GM21447 (cell line): ENCODE measurements at regions not wholly inside any gene's neighbourhood (a gene's known extent, or its start where the extent isn't known, plus 50 kb on each side); places are given as distances from the start of the nearest gene placed in this dataset.
"Not testable (repeated sequence)": the region's sequence is repeated elsewhere in the genome, so short reads cannot be mapped to it uniquely, and the experiment has no call there.

ENCODE experiments used
- ATAC-seq: cut with Tn5 transposase; IDR thresholded peaks from one replicate; pipeline ENCODE4 v1.9.1; 2021; ENCODE audit not compliant: unreplicated experiment

DNA sequence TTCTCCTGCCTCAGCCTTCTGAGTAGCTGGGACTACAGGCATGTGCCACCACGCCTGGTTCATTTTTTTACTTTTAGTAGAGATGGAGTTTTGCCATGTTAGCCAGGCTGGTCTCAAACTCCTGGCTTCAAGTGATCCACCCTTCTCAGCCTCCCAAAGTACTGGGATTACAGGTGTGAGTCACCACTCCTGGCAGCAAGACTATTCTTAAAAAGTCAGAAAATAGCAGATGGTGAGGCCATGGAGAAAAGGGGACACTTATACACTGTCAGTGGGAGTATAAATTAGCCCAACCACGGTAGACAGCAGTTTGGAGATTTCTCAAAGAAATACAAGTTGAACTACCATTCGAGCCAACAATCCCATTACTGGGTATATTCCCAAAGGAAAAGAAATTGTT is 603.3 kb upstream of the TBL1XR1 start:
- ATAC-seq, result no peak

DNA sequence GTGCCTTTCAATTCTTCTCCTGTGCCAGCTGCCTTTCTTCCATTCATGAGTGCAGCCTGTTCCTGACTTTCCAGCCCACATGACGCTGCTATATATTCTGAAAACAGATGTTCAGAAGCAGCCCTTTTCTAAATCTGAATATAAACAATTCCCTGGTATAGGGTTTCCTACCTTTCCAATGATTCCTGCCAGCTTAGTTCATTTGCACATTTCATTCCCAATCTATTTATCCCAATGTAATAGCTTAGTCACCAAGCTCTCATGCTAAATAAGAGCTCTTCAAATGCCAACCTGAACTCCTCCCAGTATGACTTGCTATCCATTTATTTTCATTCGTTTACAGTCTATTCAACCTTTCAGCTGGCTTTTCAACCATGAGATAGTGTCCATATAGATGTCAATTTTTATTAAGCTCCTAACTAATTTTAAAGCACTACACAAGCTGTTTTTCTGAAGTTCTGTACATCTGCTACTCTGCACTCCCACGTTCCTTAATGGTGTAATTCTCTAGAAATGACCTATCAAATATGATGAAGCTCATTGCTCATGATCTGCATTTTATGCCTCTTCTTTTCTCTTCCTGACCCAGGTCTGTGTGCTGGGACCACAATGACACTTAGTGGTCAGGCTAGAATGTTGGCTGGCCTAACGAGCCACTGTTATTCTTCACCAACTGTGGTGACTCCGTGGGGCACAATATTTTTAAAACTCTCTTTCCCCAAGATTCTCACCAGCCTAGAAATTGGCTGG is 605.0 kb upstream of the TBL1XR1 start:
- no peak for ATAC-seq

DNA sequence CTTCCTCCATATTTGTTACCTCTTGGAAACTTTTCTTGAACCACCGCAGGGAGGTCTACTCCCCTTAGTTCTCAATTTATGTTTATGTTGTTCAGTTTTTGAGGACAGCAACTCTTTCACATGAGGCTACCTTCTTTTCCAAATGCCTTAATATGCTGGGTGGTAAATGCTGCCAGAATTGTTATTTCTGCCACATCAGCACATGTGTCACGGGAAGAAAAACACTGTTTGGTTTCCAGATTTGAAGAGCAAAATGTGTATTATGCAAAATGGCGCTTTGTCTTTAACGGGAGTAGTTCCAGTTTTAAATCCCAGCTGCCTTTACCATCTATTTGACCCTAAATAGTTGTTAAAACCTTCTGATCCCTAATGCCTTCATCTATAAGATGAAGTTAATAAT is 606.2 kb upstream of the TBL1XR1 start:
- no peak for ATAC-seq

DNA sequence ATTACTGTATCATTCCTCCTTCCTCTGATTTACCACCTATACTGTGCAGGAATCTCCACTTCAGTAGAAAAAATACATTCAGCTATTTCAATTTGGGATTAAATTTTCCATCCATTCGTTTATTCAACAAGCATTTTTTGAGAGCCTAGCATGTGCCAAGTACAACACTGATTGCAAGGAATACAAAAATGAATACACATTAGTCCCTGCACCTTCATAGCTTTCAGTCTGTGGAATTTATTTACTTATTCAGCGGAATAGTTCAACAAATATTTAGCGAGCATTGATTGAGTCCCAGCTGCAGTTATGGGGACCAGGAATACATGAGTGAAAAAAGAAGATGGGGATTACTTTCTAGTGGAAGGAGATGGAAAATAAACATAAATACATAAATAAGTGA is 606.8 kb upstream of the TBL1XR1 start:
- no peak for ATAC-seq

DNA sequence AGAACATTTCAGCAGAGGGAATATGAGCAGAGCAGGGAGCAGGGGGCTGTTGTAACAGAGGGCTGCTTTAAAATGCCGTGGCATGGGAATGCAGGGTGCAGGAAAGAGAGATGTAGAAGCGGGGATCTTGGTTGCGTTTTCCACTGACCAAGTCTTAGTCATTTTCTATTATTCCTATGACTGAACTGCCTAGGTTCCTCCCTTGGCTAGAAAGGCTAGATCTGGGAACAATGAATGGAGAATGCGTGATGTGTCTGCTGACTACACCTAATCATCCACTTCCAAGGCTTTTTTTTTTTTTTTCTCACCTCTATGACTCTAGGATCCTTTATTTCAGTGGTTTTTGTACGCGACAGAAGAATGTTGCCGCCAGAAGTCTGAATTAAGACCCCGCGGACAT is 607.4 kb upstream of the TBL1XR1 start:
- ATAC-seq, result no peak

DNA sequence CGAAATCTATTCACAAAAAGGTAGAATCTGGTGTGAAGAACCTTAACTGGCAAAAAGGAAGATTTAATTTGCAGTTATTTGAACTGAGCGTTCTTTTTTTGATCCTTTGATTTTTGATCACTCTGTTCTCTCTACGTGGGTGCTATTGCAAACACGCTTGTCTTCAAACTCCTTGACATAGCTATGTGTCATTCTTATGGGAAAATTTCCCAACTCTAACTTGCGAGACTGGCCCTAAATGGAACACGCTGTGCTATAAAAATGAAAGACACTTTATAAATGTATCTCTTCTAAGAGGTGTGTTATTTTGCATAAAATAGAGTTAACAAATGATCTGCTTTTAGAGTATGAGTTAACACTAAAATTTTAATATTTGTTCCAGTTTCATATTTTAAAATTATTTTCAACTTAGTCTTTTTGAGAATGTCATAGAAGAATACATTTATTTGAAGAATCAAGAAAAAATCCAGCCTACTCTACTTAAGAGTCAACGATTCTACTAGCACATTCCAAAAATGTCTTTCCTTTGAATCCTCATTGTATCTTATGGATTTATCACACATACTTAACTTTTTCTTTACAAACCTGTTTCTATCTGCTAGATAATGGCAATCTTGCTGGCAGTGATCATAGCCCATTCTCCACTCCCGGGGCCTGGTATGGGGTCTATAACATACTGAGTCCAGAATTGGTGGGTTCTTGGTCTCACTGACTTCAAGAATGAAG is 610.0 kb upstream of the TBL1XR1 start:
- ATAC-seq, result no peak

DNA sequence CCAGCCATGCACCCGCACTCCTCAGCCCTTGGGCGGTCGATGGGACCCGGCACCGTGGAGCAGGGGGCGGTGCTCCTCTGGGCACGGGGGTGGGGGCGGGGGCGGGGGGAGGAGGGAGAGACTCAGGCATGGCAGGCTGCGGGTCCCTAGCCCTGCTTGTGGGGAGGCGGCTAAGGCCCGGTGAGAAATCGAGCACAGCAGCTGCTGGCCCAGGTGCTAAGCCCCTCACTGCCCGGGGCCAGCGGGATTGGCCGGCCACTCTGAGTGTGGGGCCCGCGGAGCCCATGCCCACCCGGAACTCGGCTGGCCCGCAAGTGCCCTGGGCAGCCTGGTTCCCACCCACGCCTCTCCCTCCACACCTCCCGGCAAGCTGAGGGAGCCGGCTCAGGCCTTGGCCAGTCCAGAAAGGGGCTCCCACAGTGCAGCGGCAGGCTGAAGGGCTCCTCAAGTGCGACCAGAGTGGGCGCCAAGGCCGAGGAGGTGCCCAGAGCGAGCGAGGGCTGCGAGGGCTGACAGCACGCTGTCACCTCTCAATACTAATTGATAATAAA is 611.7 kb upstream of the TBL1XR1 start:
- ATAC-seq, result not testable (repeated sequence)

DNA sequence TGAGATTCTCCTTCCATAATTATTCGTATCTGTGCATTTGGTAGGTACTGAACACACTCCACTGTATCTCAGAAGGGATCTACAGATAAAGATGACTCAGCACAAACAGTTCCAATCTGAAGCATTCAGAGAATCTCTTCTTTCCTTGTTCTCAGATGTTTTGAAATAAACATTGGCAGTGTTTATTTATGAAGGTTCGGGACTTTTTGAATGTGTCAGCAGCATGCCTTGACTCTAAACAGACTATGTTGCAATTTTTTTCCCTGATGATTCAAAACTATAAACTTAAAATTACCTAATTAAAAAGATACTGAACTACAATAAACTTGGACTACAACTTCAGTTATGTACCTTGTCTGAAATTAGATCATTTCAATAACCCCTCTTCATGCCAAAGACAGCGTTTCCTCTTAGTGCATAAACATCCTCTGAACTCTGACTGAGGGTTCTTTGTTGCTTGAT is 612.9 kb upstream of the TBL1XR1 start:
- ATAC-seq, result no peak

DNA sequence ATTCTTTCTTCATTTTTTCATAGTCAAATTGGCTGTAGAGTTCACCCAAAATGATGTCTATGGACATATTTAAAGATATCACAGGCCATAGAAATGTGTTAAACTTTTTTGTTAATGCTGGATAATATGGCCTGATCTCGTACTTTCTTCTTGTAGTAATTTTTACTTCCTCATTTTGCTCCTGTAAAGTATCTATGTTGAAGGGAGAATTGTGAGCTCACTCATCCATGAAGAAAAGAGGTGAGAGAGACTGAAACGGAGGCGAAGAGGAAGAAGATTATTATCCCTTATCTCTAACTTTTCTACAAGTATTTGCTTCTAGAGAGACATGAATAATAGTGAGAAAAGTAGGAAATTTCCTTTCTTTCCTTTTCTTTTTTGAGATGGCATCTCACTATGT is 613.8 kb upstream of the TBL1XR1 start:
- ATAC-seq, result peak; percentile 70

DNA sequence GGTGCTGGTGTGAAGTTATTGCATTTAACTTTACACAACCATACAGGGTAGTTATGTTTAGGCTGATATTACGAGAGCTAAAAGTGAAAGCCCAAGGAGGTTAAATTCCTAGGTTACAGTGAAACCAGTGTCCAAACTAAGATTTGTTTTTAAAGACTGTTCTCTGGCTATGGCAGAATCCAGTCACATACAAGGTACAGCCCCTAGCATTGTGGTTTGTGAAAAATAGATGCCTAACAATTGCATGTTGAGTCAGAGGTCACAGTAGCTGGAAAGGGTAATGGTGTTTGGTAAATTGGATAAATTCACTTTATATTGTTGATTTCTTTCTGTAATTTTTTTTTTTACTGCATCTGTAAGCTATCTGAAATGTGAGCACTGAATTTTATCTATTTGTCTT is 614.6 kb upstream of the TBL1XR1 start:
- ATAC-seq, result no peak

DNA sequence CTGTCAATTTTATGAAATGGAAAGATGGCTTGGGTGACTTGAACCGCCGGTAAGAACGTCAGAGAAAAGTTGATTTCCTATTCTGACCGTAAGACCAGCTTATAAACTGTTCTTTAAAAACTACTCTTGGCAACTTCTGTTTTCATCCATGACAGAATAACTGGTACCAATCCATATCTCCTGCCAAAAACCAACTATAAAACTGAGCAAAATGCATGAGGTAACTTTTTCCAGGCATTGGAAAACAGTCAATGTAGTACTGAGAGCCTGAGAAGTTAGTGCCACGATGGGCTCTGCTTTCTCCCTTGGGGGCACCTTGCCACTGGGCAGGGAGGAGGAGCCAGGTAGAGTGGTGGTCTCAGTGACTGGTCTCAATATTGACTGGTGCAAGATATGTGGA is 615.2 kb upstream of the TBL1XR1 start:
- ATAC-seq, result no peak

DNA sequence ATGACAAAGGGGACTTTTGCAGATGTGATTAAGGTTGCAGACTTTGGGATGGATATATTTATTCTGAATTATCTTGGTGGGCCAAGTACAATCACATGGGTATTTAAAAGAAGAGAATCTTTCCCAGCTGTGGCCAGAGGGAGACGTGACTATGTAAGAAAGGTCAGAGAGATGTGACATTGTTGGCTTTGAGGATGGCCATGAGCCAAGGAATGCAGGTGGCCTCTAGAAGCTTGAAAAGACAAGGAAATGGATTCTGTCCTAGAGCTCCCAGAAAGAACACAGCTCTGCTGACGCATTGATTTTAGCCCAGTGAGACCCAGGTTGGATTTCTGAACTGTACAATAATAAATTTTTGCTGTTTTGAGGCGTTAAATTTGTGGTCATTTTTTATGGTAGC is 616.0 kb upstream of the TBL1XR1 start:
- no peak for ATAC-seq

DNA sequence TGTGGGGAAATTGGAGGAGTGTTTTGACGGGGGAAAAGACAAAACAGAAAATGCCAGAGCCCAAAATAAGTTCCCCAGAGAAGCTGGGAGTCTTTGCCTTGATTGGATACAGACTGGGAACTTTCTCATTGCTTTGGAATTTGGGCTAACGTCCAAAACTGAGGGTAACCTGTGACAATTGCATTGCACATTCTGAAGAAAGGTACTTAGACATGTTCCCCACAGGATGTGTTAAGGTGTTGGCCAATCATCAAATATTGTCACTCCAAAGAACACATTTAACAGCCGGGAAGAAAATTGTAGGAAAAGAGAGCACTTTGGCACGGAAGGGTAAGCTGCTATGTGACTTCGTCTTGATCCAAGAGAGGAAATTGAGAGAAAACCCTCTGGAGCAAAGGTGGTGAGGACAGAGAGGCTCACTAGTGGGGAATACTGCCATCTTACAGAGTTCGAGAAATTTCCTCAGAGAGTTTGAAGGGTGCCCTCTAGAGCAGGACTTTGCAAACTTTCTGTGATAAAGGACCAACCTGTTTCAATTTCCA is 619.5 kb upstream of the TBL1XR1 start:
- ATAC-seq, result no peak

DNA sequence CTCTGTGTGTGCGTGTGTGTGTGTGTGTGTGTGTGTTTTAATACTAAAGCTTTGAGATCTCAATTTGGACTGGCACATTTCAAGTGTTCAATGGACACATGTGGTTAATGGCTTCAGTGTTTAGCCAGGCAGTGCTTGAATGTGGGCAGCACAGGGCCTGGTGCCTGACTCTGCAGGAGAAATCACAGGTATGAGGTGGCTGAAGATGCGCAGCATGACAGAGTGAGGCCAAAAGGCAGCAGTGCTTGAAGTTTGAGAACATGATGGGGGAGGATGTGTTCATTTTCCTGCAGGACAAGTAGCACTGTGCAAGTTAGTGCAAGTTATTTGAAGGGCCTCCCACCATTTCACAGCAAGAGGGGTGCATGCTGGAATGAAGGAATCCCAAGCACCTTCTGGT is 620.5 kb upstream of the TBL1XR1 start:
- ATAC-seq, result no peak

DNA sequence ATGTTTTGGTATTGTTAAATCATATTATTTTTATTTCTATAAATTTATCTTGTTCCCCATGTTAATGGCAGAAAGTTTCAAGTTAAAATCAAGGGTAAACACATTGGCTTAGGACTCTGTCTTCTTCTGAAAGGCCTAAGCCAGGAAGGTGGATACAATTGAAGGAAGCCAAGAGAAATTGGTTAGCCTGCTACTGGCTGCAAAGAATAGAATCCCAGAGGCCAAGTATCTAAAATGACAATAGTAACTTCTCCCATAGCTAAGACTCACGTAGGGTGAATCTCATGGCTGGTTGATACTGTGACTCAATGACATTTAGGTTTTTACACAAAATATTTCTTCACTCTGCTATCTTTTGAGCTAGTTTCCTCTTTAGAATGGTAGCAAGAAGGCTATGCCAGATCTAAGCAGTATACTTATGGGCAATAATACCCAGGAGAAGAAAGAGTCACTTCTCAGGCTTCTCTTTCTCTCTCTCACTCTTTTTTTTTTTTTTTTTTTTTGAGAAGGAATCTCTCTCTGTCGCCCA is 621.5 kb upstream of the TBL1XR1 start:
- no peak for ATAC-seq

DNA sequence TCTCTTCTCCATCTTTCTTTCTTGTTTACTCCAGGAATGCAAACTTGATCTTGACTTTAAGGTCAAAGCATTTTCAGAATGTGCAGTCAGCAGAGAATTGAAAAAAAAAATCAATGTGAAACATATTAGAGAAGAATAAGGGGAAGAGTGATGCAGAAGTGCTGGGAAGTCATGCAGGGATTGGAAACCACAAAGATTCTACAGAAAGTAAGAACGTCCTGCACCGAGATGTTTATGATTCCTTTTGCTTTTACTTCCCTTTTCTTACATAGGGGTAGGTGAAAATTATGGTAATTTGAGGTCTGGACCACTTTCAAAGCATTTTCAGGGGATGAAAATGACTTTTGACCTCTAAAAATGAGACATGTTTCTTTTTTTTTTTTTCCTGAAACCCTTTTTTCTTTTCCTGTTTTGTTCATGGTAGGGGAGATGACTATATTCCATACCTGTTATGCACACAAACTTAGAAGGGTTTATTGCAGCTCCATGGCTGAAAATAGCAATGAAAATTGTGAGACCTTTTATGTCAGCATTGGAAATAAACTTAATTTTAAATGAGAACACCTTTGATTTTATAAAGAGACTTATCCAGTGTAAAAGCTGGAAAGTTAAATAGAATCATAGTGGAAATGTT is 623.5 kb upstream of the TBL1XR1 start:
- peak; percentile 88 for ATAC-seq

DNA sequence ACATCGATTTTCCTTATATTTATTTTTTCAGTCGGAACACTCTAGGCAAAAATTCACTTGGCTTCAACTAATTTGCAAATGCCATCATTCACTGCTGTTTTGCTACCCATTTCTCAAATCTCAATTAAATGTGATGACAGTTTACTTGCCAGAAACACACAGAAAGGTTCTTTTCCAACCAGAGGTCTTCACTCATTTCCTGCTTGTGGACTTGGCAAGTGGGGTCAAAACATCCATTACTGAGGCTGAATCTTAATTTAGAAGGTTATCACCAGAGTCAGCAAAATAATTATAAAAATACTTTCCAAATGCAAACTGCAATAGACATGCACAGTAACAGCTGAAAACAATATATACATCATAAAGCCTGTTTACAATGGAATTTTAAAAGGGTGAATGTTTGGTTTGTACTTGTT is 625.4 kb upstream of the TBL1XR1 start:
- no peak for ATAC-seq

DNA sequence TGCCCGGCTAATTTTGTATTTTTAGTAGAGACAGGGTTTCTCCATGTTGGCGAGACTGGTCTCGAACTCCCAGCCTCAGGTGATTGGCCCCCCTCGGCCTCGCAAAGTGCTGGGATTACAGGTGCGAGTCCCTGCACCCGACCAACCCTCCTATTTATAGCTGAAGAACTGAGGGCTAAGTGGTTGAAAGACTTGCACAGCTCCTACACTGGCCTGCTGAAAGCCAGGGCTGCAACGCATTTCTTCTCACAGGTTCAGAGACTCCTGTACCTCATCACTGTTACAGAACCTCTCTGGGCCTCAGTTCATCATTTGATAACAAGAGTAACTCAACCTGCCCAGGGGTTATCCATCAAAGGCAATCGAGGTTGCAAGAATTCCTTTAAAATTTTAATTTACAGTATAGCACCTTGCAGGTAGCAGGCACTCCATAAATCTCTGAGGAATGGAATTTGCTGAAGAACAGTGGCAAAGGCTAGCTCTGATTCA is 626.5 kb upstream of the TBL1XR1 start:
- ATAC-seq, result no peak

DNA sequence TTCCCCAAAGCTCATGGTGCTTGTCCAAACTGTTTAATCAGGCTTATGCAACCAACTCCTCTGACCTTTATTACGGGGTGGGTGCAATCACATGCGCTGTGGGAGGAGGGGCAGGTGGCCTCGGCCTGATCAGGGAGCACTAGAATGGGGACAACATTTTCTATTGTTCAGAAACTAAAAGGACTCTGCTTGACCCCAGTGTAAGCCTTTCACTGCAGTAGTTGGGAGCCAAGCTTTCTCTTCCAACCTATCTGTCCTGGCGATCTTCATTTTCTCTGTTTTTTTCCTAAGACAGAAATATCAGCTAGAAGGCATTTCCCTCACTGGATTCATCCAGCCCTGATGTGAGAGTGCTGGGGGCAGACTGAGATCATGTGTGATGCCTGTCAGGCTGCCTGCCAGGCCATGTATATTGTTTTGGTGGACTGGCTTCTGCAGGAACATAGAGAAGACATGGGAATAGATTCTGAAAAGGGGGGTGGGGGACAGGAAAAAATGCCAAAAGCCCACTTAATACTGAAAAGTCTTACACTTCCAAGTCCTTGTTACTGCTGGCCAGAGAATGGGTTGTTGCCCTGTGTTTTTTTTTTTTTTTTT is 627.0 kb upstream of the TBL1XR1 start:
- no peak for ATAC-seq

DNA sequence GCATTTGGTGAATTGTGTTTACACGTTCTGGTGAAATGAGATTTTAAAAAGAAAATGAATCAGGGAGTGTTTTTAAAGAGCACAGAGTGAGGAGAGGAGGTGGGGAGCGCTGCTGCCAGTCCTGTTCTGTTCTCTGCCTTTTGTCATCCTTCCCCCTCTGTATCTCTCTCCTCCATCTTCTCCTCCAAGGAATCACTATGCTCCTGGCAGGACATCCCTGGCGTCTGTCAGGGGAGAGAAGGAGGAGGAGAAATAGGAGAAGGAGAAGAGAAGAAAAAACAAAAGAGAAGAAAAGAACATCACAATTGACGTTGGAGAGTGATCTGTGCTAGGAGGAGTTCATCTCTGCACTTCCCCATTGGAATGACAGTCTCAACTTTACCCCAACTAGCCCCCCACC is 627.6 kb upstream of the TBL1XR1 start:
- no peak for ATAC-seq

DNA sequence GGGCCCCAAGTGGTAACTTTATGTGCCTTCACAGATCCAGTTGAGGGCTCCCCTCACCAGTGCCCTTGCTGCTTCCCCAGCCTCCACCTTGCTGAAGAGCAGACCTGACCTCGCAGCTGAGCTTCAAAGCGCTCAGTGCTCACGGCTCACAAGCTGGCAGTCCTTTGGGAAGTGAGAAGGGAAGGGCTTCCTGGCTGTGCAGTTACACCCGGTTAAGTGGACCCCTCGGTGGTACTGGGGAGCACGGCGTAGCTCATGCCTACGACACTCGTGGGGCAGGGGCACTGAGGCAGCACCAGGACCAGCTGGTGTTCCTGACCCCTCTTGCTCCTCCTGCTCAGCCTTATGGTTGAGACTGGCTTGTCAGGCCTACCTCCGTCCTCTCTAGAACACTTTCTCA is 629.0 kb upstream of the TBL1XR1 start:
- no peak for ATAC-seq
